ENCODE measurements at regions not wholly inside any gene's neighbourhood (a gene's known extent, or its start where the extent isn't known, plus 50 kb on each side); places are given as distances from the start of the nearest gene placed in this dataset.

- no peak for DNase-seq (ENCODE audit: low read depth)
These were observed 96.4 kb upstream of the FMN2 start for GRCh38 chr1:239995281-239995680.

DNA sequence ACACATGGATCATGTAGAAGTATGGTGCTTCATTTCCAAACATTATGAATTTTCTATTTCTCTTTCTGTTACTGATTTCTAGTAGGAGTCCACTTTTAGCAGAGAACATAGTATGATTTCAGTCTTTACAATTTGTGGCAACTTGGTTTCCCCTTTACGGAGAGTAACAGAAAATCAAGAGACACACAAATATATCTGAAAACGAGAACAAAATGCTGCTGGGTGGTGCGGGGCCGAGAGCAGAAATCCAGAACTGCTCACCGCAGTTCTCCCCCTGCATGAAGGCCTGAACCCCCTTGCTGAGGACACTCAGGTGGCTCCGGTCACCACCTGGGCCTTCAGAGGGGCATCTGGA, 94.5 kb upstream of the FMN2 start:
- no peak for DNase-seq (ENCODE audit: low read depth)

- DNase-seq (ENCODE audit: low read depth) = peak; percentile 65
These were observed 94.0 kb upstream of the FMN2 start for GRCh38 chr1:239997515-239998311.

DNA sequence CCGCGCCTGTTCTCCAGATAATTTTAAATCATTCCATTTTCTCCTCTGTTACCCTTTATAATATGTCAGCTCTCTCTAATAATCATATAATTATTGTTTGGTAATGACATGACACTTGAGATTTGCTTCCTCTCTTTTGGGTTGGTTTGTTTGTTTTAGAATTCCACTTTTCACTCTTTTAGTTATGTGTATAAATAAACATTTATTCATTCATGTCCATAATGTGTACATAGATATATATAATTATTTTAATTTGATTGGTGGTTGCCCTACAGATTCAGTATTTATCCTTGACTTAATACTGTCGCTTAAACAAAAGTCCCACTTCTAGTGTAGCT, 93.4 kb upstream of the FMN2 start:
- no peak for DNase-seq (ENCODE audit: low read depth)

DNA sequence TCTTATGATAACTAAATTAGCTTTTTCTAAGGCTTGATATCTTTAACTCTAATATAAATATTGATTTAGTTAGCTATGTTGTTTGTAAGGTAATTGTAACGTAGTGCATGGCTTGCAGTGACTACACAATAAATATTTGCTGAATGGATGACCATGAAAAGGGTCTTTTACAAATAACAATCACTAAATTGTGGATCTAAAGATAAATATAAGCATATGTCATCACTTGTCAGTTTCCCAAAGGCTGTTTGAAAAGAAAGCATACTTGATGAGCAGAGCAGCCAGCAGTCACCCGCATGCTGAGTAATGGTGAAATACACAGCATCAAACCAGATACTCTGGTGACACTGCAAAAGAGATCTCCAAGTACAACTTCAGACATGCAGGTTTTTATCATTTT, 92.5 kb upstream of the FMN2 start:
- no peak for DNase-seq (ENCODE audit: low read depth)

- peak; percentile 92 for DNase-seq (ENCODE audit: low read depth)
These were observed 91.0 kb upstream of the FMN2 start for GRCh38 chr1:240000634-240001033.

DNA sequence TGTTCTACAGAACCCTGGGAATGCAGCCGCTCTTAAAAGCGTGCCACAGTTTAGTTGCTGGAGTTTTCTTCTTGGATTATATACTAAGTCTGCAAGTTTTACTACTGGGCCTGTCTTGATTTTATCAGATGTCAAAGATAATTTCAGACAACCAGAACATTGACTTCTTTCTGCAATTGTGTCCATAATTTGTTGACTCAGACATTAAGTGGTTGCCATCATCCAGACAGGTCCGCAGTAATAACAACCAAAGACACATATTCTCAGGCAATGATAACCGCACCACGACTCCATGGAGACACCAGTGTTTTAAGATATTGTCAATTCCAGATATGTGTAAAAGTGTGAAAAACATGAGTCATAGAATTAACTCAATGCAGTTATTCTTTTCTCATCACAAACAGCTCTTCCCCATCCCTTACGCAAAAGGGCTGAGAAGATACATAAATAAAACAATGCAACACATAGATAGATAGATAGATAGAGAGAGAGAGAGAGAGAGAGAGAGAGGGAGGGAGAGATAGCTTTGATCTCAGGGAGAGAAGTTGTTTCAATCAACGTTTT, 90.4 kb upstream of the FMN2 start:
- peak; percentile 23 for DNase-seq (ENCODE audit: low read depth)

DNA sequence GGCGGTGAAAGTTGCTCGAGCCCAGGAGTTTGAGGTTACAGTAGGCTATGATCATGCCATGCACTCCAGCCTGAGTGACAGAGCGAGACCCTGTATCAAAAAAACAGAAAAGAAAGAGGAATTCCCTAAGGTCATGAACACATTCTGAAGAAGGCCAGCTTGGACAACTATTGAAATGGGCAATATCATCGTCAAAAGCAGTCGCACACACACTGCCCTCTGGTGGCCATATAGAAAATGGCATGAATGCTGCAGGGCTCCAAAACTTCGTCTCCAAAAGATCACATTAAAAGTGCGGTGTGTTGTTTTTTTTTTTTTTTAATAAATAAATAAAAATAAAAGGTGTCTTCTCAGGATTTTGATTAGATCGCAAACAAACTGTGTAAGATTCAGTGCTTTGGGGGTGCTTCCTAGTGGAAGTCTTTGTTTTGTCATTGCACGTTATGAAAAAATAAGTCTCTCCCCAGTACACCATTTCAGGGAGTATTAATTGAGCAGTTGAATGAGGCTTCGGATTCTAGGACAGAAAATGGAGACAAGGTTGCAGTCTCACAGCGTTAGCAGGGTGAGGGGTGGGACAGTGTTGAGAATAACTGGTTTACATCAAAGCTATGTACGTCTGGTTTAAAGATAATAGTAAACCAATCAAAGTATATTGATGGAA, 87.5 kb upstream of the FMN2 start:
- peak; percentile 57 for DNase-seq (ENCODE audit: low read depth)

DNA sequence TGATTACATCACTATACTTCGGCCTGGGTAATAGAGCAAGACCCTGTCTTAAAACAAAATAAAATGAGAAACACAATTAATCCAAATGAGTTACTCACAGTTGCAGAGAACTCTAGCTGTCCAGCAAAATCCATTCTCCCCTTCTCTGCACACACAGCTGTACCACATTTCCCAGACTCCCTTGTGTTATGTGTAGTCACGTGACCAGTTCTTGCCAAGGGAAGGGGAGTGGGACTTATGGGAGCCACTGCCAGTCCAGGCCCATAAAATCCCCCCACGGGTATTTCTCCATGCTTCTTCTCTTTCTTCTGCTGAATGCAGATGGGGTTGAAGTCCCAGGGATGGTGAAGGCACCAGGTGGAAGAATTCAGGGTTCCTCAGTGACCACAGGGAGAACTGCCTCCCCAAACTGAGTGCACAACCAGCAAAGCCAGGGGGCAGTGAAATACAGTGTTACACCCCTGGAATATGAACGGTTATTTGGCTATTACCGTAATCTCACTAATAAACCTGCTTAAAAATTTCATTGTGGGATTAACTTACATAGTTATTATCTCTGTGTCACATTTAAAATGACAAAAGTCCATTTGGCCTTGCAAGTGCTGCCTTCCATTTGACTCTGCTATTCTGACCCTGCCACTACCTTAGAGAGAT, 85.6 kb upstream of the FMN2 start:
- DNase-seq (ENCODE audit: low read depth) = no peak

DNA sequence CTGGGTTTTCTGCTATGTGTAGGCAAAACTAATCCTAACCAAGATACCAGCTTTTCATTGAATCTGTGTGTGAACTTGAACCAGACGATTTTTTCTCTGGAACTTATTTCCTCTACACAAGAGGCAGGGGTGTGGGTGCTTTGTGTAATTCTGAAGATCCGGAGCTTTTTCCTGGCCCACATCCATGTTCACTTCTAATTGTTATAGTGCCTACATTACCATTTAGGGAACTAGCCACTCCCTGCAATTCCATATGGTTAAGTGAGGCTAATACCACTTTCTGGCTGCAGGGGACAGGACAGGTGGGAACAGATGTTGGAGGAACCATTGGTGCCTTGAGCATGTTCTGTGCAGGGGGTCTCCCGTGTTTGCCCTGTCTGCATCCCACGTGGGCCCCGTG, 83.4 kb upstream of the FMN2 start:
- no peak for DNase-seq (ENCODE audit: low read depth)

GRCh38 chr1:240014051-240014450, 77.6 kb upstream of the FMN2 start:
- DNase-seq (ENCODE audit: low read depth) = no peak

GRCh38 chr1:240018617-240019016, 73.1 kb upstream of the FMN2 start:
- DNase-seq (ENCODE audit: low read depth) = no peak

GRCh38 chr1:240019524-240019923, 72.2 kb upstream of the FMN2 start:
- no peak for DNase-seq (ENCODE audit: low read depth)

GRCh38 chr1:240020871-240021270, 70.8 kb upstream of the FMN2 start:
- DNase-seq (ENCODE audit: low read depth) = no peak

DNA sequence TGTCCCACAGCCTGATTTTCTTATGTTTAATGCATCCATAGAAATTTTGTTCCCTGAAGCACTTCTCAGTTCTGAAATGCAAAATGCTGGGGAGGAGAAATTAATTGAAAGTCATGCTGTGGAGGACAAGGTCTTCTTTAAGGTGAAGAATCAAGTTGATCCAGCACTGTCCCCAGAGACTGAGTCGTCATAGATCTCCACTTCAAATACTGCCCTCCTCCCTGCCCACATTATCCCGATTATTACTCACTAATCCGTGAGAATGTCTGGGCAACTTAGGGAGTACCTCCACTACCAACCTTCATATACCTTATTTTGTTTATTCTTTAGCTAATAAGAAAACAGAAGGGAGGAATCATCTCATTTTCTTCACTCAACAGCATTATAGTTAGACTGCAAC, 70.0 kb upstream of the FMN2 start:
- DNase-seq (ENCODE audit: low read depth) = no peak

DNA sequence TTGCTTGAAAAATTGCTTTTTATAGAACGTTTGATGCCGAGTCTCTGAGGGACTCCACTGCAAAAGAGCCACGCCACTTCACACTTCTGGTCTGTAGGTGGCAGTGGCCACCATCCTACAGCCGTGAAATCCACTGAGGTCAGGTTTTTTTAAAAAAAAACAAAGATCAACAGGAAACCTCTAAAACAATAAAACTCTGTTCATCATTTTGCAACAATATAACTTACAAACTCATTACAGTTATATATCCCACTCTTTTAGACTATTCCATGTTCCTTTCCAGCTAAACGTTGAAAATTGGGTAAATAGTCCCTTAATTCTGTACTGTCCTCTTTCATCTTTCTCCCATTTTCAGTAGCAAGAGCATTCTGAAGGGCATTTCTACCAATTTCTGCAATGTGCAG, 64.6 kb upstream of the FMN2 start:
- peak; percentile 82 for DNase-seq (ENCODE audit: low read depth)

- peak; percentile 56 for DNase-seq (ENCODE audit: low read depth)
These were observed 62.3 kb upstream of the FMN2 start for GRCh38 chr1:240029418-240029817.

GRCh38 chr1:240030236-240030635, 61.4 kb upstream of the FMN2 start:
- DNase-seq (ENCODE audit: low read depth) = peak; percentile 26

GRCh38 chr1:240031009-240031408, 60.7 kb upstream of the FMN2 start:
- peak; percentile 100 for DNase-seq (ENCODE audit: low read depth)

GRCh38 chr1:240031414-240031813, 60.3 kb upstream of the FMN2 start:
- peak; percentile 87 for DNase-seq (ENCODE audit: low read depth)

DNA sequence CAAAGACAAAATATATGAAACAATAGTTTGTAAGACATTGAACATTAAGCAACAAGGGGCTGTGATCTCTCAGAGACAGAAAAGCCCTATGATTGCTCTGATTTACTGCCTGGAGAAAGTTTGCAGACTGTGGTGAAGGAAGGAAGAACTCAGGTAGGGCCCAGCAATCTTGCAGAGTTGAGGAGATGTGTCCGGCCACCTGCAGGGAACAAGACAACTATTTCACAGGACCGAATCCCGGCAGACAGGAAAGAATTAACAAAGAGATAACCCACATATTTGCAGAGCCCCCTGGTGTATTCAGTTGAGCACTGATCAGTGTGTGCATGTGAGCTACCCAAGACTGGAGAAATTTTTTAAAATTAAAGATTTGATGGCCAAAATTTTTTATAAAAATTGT, 58.3 kb upstream of the FMN2 start:
- DNase-seq (ENCODE audit: low read depth) = no peak

DNA sequence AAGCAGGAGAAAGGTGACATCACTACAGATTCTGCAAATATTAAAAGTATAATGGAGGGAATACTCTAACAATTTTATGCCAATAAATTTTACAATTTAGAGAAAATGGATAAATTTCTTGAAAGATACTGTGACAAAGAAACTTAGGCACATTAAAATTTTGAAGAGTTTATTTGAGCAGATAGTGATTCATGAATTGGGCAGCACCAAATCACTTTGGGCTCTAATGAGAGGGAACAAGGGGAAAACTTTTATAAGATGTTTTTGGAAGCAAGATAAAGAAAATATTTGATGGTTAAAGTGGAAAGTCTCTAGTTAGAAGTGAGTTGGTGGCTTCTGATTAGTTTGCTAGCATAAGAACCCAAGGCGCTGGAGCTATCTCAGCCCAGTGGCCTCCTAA, 55.2 kb upstream of the FMN2 start:
- no peak for DNase-seq (ENCODE audit: low read depth)
